ENCODE measurements at regions not wholly inside any gene's neighbourhood (a gene's known extent, or its start where the extent isn't known, plus 50 kb on each side); places are given as distances from the start of the nearest gene placed in this dataset.

DNA sequence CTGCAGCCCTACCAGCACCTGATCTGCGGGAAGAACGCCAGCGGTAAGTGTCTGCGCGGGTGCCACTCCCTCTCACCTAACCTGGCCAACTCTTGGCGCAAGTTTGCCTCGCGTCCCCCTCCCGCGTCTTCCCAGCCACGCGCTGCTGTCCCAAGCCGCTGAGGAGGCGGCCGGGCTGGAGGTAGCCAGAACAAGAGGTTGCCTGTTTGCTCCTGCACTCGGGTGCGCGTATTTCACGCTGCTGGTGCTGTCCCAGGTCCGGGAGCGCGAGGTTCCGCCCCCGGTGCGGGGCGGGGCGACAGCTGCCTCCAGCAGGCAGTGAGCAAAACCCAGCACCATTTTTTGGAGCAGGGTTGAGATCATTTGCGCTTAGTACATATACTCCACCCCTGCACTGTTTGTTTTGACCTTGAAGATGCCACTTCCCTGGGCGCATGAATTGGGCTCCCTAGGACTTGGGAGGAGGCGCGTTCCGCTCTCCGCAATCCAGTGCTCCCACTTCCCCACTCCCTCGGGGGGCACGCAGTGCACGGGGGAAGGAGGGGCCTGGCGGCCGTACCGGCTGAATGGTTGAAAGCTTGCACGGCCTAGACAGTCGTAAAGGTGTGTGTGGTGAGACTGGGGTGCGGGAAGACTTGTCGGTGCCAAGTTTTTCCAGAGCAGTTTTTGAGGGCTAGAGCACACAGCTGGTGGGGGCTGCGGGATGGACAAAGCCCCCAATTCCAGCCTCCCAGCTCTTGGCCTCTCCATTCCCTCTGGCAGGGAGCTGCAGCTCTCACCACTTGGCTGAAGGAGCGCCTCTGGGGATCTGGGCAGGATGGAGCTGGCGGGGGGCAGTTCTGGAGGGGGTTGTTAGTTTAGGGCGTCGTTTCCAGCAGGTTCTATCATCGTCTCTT lies 226.9 kb upstream of the CRY1 start:
- peak; percentile 64 for DNase-seq (ENCODE audit: low spot score)

- DNase-seq (ENCODE audit: low spot score), result peak; percentile 18
These were observed 227.7 kb upstream of the CRY1 start for GRCh38 chr12:107320929-107321631.

DNA sequence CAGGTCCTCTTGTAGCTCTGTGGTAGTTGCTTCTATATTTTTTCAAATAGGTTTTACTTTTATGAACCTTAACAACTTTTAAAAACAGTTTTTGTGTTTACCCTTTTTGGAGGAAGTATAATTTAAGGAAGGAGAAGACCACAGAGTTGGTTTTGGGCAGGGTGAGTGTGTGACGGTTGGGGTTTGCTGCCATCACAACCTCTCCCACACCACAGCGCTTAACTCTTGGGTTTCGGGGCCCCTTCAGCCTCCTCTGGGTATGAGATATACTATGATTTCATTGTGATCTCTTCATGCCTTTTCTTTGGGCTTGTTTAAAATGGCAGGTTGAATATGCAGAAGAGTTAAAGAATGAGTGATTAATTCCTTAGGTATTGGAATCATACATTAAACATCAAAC lies 228.7 kb upstream of the CRY1 start:
- DNase-seq (ENCODE audit: low spot score), result no peak

GRCh38 chr12:107325075-107325608 lies 231.8 kb upstream of the CRY1 start:
- DNase-seq (ENCODE audit: low spot score), result no peak

GRCh38 chr12:107326237-107326636 lies 232.9 kb upstream of the CRY1 start:
- no peak for DNase-seq (ENCODE audit: low spot score)

GRCh38 chr12:107327651-107328182 lies 234.4 kb upstream of the CRY1 start:
- DNase-seq (ENCODE audit: low spot score), result no peak

GRCh38 chr12:107328442-107329133 lies 235.2 kb upstream of the CRY1 start:
- DNase-seq (ENCODE audit: low spot score), result no peak

- no peak for DNase-seq (ENCODE audit: low spot score)
These were observed 236.4 kb upstream of the CRY1 start for GRCh38 chr12:107329569-107330324.

DNA sequence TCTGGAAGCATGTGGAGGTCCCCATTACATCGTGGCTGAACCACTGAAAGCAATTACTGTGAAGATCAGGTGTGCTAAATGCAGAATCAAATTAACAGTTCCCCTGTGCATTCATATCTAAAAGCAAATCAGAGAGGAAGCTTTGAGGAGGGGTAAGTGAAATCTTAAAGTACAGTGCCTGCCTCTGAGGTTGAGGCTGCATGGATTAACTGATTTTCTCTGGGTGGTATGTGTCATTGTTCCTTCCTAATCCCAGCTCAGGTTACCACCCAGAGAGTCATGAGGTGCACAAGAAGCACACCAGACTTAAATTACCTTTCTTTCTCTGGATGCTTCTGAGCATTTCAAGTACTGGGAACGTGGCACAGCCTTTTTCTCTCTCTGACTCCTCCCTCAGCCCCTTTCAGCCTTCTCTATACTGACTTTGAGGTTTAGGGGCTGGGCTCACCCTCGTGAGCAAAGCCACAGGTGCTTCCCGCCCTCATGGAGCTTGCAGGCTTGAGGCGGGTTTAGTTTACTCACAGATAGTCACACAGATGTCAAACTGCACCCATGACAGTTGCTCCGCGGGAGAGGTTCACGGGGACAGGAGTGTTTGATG lies 237.6 kb upstream of the CRY1 start:
- no peak for DNase-seq (ENCODE audit: low spot score)

DNA sequence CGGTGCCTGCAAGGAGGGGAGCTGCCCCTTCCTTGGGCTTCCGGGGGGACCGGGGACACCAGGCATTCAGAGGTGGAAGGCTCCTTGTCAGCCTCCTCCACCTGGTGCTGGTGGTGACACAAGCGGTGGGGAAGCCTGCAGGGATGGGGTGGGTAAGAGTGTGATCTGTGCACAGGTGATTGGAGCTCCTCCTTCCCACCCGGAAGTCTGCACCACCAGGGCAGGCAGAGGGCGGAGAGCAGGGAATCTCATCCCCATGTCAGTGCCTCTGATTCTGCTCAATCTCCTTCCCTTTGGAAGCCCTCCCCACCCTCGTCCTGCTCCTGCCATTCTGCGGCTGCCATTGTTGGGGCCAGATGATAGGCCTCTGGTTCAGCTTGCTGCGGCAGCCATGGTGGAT lies 238.1 kb upstream of the CRY1 start:
- DNase-seq (ENCODE audit: low spot score), result no peak

DNA sequence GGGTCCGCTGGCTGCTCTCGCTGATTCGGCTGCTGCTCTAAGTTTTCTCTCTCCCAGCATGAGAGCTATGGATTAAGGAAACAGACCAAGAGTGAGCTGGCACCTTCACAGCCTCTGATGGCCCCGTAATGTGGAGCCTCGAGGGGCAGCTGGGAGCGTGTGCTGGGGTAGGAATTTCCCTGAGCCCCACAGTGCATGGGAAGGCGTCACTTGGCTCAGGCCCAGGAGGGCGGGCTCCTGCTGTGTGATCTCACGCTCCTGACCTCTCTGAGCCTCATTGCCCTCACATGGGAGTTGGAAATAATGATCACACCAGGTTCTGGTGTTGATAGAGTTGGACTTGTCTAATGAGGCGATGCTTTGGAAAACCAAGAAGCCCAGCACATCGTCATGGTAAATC lies 238.6 kb upstream of the CRY1 start:
- DNase-seq (ENCODE audit: low spot score), result no peak

GRCh38 chr12:107332743-107333142 lies 239.4 kb upstream of the CRY1 start:
- DNase-seq (ENCODE audit: low spot score), result no peak

GRCh38 chr12:107335802-107336570 lies 242.6 kb upstream of the CRY1 start:
- no peak for DNase-seq (ENCODE audit: low spot score)

DNA sequence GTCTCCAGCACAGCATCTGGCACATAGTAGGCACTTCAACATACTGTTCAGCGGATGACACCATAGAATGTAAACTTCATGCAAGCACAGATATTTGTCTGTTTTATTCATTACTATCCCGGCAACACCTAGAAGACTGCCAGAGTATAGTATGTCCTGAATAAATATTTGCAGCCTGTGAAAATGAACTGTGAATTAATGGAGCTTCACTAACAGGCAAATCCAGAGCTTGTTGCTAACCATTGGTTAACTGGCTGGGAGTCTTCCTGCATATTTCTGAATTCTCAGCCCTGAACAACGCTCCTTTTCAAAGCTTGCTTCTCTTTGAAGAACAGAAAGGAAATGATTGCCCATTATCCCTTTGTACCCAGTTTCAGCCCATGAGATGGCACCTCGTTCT lies 243.3 kb upstream of the CRY1 start:
- no peak for DNase-seq (ENCODE audit: low spot score)

GRCh38 chr12:107337346-107338095 lies 244.2 kb upstream of the CRY1 start:
- DNase-seq (ENCODE audit: low spot score), result no peak

DNA sequence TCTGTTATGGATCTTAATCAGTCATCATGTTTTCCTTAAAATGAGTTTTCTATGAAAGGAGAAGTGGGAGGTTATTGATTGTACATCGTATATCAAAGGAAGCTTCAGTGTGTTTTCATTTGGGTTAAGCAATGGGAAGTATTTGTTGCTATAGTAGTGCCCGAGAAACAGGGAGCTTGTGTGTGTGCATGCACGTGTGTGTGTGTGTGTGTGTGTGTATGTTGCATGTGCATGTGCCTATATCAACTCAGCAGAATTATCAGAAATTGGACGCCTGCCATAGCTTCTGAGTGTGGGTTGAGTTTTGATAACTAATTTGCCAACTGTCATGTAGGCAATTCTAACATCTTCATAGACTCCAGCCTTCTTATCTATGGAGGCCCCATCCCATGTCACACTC lies 246.1 kb upstream of the CRY1 start:
- no peak for DNase-seq (ENCODE audit: low spot score)

GRCh38 chr12:107339932-107340331 lies 246.6 kb upstream of the CRY1 start:
- DNase-seq (ENCODE audit: low spot score), result no peak

DNA sequence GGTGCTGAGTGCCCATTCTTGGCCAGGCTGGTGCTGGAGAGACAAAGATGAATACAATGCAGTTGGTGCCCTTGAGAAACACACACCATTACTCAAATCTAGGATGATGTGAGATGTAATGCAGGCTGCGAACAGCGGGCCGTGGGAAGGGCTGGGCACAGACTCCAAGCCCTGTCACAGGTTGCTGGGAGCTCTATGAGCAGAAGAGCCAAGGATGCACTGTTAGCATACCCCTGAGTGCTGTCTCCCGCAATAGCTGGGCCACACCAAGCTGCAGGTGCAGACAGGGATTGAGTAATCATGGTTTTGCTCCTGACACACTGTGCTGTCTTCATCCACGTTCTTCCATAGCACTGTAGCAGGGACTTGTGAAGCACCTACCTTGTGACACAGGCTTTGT lies 247.5 kb upstream of the CRY1 start:
- no peak for DNase-seq (ENCODE audit: low spot score)

- peak; percentile 14 for DNase-seq (ENCODE audit: low spot score)
These were observed 250.9 kb upstream of the CRY1 start for GRCh38 chr12:107344035-107344808.
